H9 (cell line): ENCODE measurements at regions not wholly inside any gene's neighbourhood (a gene's known extent, or its start where the extent isn't known, plus 50 kb on each side); places are given as distances from the start of the nearest gene placed in this dataset.

ENCODE experiments used
- DNase-seq: peaks from one replicate; pipeline ENCODE4 v3.0.0-alpha.2; 2017
- H2AFZ ChIP-seq: one replicate; pipeline ENCODE4 v1.6.1; 2013; ENCODE audit warnings: mild to moderate bottlenecking, low read length, control low read depth, moderate library complexity
- H2AK5ac ChIP-seq: 2 replicates; pipeline ENCODE4 v1.6.1; 2013; ENCODE audit warnings: low read length, control low read depth, mixed read lengths; ENCODE audit not compliant: insufficient read length
- H2BK120ac ChIP-seq: one replicate; pipeline ENCODE4 v1.6.1; 2013; ENCODE audit warnings: low read depth, mild to moderate bottlenecking, low read length, control low read depth, inconsistent platforms; ENCODE audit not compliant: poor library complexity, severe bottlenecking
- H2BK12ac ChIP-seq: 2 replicates; pipeline ENCODE4 v1.6.1; 2013; ENCODE audit warnings: low read length, control low read depth, mixed read lengths, low read depth; ENCODE audit not compliant: insufficient read length
- H2BK15ac ChIP-seq: 2 replicates; pipeline ENCODE4 v1.6.1; 2013; ENCODE audit warnings: low read depth, low read length, control low read depth
- H2BK20ac ChIP-seq: one replicate; pipeline ENCODE4 v1.6.1; 2013; ENCODE audit warnings: low read depth, mild to moderate bottlenecking, low read length, control low read depth, inconsistent platforms; ENCODE audit not compliant: poor library complexity, severe bottlenecking
- H2BK5ac ChIP-seq: 2 replicates; pipeline ENCODE4 v1.6.1; 2013; ENCODE audit warnings: low read length, control low read depth, mixed read lengths; ENCODE audit not compliant: insufficient read length
- H3K14ac ChIP-seq: 2 replicates; pipeline ENCODE4 v1.6.1; 2013; ENCODE audit warnings: low read length, control low read depth; ENCODE audit not compliant: insufficient read depth
- H3K18ac ChIP-seq: 2 replicates; pipeline ENCODE4 v1.6.1; 2013; ENCODE audit warnings: low read depth, mild to moderate bottlenecking, mixed read lengths, low read length, control low read depth; ENCODE audit not compliant: insufficient read length
- H3K23ac ChIP-seq: 2 replicates; pipeline ENCODE4 v1.6.1; 2013; ENCODE audit warnings: low read length, control low read depth, mixed read lengths, low read depth; ENCODE audit not compliant: insufficient read length
- H3K23me2 ChIP-seq: 2 replicates; pipeline ENCODE4 v1.6.1; 2013; ENCODE audit warnings: low read depth, mild to moderate bottlenecking, mixed read lengths, low read length, control low read depth; ENCODE audit not compliant: insufficient read length, poor library complexity, severe bottlenecking
- H3K27ac ChIP-seq: 2 replicates; pipeline ENCODE4 v1.5.1; 2013; ENCODE audit warnings: low read length, control low read depth, mixed read lengths, low read depth; ENCODE audit not compliant: insufficient read length
- H3K27me3 ChIP-seq: 2 replicates; pipeline ENCODE4 v1.6.1; 2013; ENCODE audit warnings: low read length, control low read depth, inconsistent platforms; ENCODE audit not compliant: insufficient read depth
- H3K4ac ChIP-seq: 2 replicates; pipeline ENCODE4 v1.6.1; 2013; ENCODE audit warnings: low read depth, mild to moderate bottlenecking, control low read depth, inconsistent platforms, low read length, moderate library complexity
- H3K4me1 ChIP-seq: 2 replicates; pipeline ENCODE4 v1.6.1; 2013; ENCODE audit warnings: low read length, control low read depth, inconsistent platforms; ENCODE audit not compliant: insufficient read depth
- H3K4me2 ChIP-seq: 2 replicates; pipeline ENCODE4 v1.6.1; 2013; ENCODE audit warnings: low read length, control low read depth, mixed read lengths; ENCODE audit not compliant: insufficient read length, insufficient read depth
- H3K56ac ChIP-seq: 2 replicates; pipeline ENCODE4 v1.6.1; 2013; ENCODE audit warnings: low read depth, mild to moderate bottlenecking, mixed read lengths, low read length, control low read depth; ENCODE audit not compliant: insufficient read length
- H3K79me1 ChIP-seq: 2 replicates; pipeline ENCODE4 v1.6.1; 2013; ENCODE audit warnings: low read depth, mild to moderate bottlenecking, moderate library complexity, low read length, control low read depth, inconsistent platforms; ENCODE audit not compliant: insufficient read depth, poor library complexity, severe bottlenecking
- H3K79me2 ChIP-seq: 2 replicates; pipeline ENCODE4 v1.6.1; 2013; ENCODE audit warnings: low read length, control low read depth, inconsistent platforms; ENCODE audit not compliant: insufficient read depth
- H3K9ac ChIP-seq: 2 replicates; pipeline ENCODE4 v1.6.1; 2013; ENCODE audit warnings: low read length, control low read depth, mixed read lengths; ENCODE audit not compliant: insufficient read length; ENCODE audit errors: extremely low read depth
- H3K9me3 ChIP-seq: one replicate; pipeline ENCODE4 v1.6.1; 2013; ENCODE audit warnings: low read depth, low read length, inconsistent platforms; ENCODE audit not compliant: control insufficient read depth
- H3T11ph ChIP-seq: one replicate; pipeline ENCODE4 v1.6.1; 2013; ENCODE audit warnings: mild to moderate bottlenecking, low read length, control low read depth, inconsistent platforms
- H4K20me1 ChIP-seq: one replicate; pipeline ENCODE4 v1.6.1; 2013; ENCODE audit not compliant: control insufficient read depth, insufficient read length, insufficient read depth
- H4K5ac ChIP-seq: 2 replicates; pipeline ENCODE4 v1.6.1; 2013; ENCODE audit warnings: low read depth, mild to moderate bottlenecking, mixed read lengths, low read length, control low read depth; ENCODE audit not compliant: insufficient read length
- H4K8ac ChIP-seq: replicated peaks from 2 replicates; pipeline ENCODE4 v1.6.1; 2013; ENCODE audit warnings: low read length, control low read depth, mixed read lengths, low read depth; ENCODE audit not compliant: insufficient read length
- H4K91ac ChIP-seq: 2 replicates; pipeline ENCODE4 v1.6.1; 2013; ENCODE audit warnings: low read depth, mild to moderate bottlenecking, moderate library complexity, mixed read lengths, low read length, control low read depth; ENCODE audit not compliant: insufficient read length
- H3K27ac Mint-ChIP-seq, 3 experiments: 2 replicates in 2 of 3; 3 replicates in 1 of 3; pipeline ENCODE4 v1.8.0; 2020 to 2021; ENCODE audit warnings: mixed read lengths in 3 of 3, mild to moderate bottlenecking in 1 of 3, moderate library complexity in 1 of 3
- H3K27me3 Mint-ChIP-seq: 2 replicates; pipeline ENCODE4 v1.8.0; 2021; ENCODE audit warnings: low read depth, mild to moderate bottlenecking, moderate library complexity, mixed read lengths
- H3K36me3 Mint-ChIP-seq, 3 experiments: 2 replicates in 2 of 3; 3 replicates in 1 of 3; pipeline ENCODE4 v1.8.0; 2020 to 2021; ENCODE audit warnings: low read depth in 3 of 3, mixed read lengths in 3 of 3; ENCODE audit not compliant: insufficient read depth in 1 of 3
- H3K4me1 Mint-ChIP-seq, 2 experiments: 2 replicates each; pipeline ENCODE4 v1.8.0; 2020; ENCODE audit warnings: mixed read lengths in 2 of 2
- H3K4me3 Mint-ChIP-seq, 2 experiments: 2 replicates in 1 of 2; 3 replicates in 1 of 2; pipeline ENCODE4 v1.8.0; 2020 to 2021; ENCODE audit warnings: mild to moderate bottlenecking in 2 of 2, mixed read lengths in 2 of 2, moderate library complexity in 1 of 2
- H3K9me3 Mint-ChIP-seq, 2 experiments: 2 replicates in 1 of 2; 3 replicates in 1 of 2; pipeline ENCODE4 v1.8.0; 2020; ENCODE audit warnings: mild to moderate bottlenecking in 2 of 2, mixed read lengths in 2 of 2, moderate library complexity in 1 of 2
- CTCF ChIP-seq: fragments of 200-600 bp; sonication (generic); conservative IDR thresholded peaks from 3 replicates; pipeline ENCODE4 v1.8.0; 2021; ENCODE audit warnings: antibody characterized with exemption, mild to moderate bottlenecking
- WGBS: extraction: QIAGEN DNeasy Blood & Tissue Kit; methylation state at CpG from one replicate; pipeline ENCODE4 v1.1.7; 2013; ENCODE audit warnings: missing lambda C conversion rate, low lambda C conversion rate, mixed read lengths; ENCODE audit not compliant: insufficient read length; ENCODE audit errors: extremely low coverage; 5-methylcytosine and 5-hydroxymethylcytosine counted together

GRCh38 chr3:16704941-16705340 lies 99.7 kb upstream of the DAZL start:
- Mint-ChIP-seq H3K4me1 (peaks cover 13 to 17% of the 10 kb centered on the region in 2 experiments), H3K27ac (no peak overlapping the region), H3K36me3 (peaks cover 2 to 18% (median 9%) of the 10 kb centered on the region in 3 experiments; a peak in 5 of 7 replicates), H3K27me3 (no peaks in the 10 kb centered on the region), H3K4me3 (no peak overlapping the region), H3K9me3 (peaks cover 11 to 14% of the 10 kb centered on the region in 2 experiments; a peak in 4 of 5 replicates)
- Histone ChIP-seq H4K91ac (no peak overlapping the region), H2AFZ (no peak overlapping the region), H3K79me2 (no peaks in the 10 kb centered on the region), H4K8ac (no peak overlapping the region), H3K14ac (no peak overlapping the region), H2BK120ac (no peak overlapping the region), H3K27ac (no peak overlapping the region), H4K20me1 (no peaks in the 10 kb centered on the region), H3K79me1 (no peaks in the 10 kb centered on the region), H2AK5ac (no peak overlapping the region), H2BK12ac (no peak overlapping the region), H3K4ac (no peak overlapping the region), H3K23ac (no peak overlapping the region), H3K56ac (no peak overlapping the region), H3K4me2 (no peak overlapping the region), H3T11ph (no peak overlapping the region), H3K9ac (no peak overlapping the region), H2BK20ac (no peak overlapping the region), H3K18ac (no peak overlapping the region), H4K5ac (no peak overlapping the region), H2BK5ac (no peak overlapping the region), H3K4me1 (no peaks in the 10 kb centered on the region), H2BK15ac (no peak overlapping the region; the same call in 1 of the 2 replicates), H3K27me3 (no peaks in the 10 kb centered on the region), H3K23me2 (no peaks in the 10 kb centered on the region), H3K9me3 (no peaks in the 10 kb centered on the region)
- WGBS = no CpG with 5 or more reads among the region's 2 CpGs
- no peak for DNase-seq
- no peak for TF ChIP-seq CTCF
